WTC11 (cell line): ENCODE measurements at regions not wholly inside any gene's neighbourhood (a gene's known extent, or its start where the extent isn't known, plus 50 kb on each side); places are given as distances from the start of the nearest gene placed in this dataset.

Experiments
- ATAC-seq: fragments of 200-7000 bp; cut with Tn5 transposase; 2 replicates; pipeline ENCODE4 v1.10.0; 2021; ENCODE audit warnings: mild to moderate bottlenecking, moderate library complexity
- CTCF ChIA-PET: fragments of 300-600 bp; sonication (Branson Sonifier 250); formaldehyde crosslinking; loops from one replicate; lab custom pipeline; 2021; ENCODE audit warnings: antibody characterized with exemption; lab: Charles Lee
- POLR2A ChIA-PET: fragments of 350-600 bp; sonication (Branson Sonifier 250); formaldehyde crosslinking; loops from one replicate; lab custom pipeline; 2021; ENCODE audit warnings: antibody characterized with exemption; lab: Charles Lee
- DNase-seq: peaks from one replicate; pipeline ENCODE4 v3.0.0; 2021; ENCODE audit warnings: low spot score
- H3K27ac Mint-ChIP-seq: 2 replicates; pipeline ENCODE4 v1.8.0; 2021; ENCODE audit warnings: mixed read lengths
- H3K27me3 Mint-ChIP-seq: 2 replicates; pipeline ENCODE4 v1.8.0; 2021; ENCODE audit warnings: low read depth, mild to moderate bottlenecking, moderate library complexity, mixed read lengths
- H3K36me3 Mint-ChIP-seq: 2 replicates; pipeline ENCODE4 v1.8.0; 2021; ENCODE audit warnings: mixed read lengths
- H3K4me1 Mint-ChIP-seq: 2 replicates; pipeline ENCODE4 v1.8.0; 2022; ENCODE audit warnings: mixed read lengths
- H3K4me3 Mint-ChIP-seq: 2 replicates; pipeline ENCODE4 v1.8.0; 2021; ENCODE audit warnings: mild to moderate bottlenecking, moderate library complexity, mixed read lengths
- H3K9me3 Mint-ChIP-seq: 2 replicates; pipeline ENCODE4 v1.8.0; 2021; ENCODE audit warnings: mixed read lengths
- ATF1 ChIP-seq: sonication (generic); formaldehyde crosslinking; IDR thresholded peaks from 2 replicates; pipeline ENCODE4 v1.8.1; 2023; ENCODE audit warnings: mild to moderate bottlenecking, moderate library complexity, missing genetic modification reagents
- ELF4 ChIP-seq: sonication (generic); formaldehyde crosslinking; IDR thresholded peaks from 2 replicates; pipeline ENCODE4 v1.8.1; 2022; ENCODE audit warnings: low read depth, mild to moderate bottlenecking, moderate library complexity, missing genetic modification reagents
- ETV6 ChIP-seq: sonication (generic); formaldehyde crosslinking; IDR thresholded peaks from 2 replicates; pipeline ENCODE4 v1.8.1; 2022; ENCODE audit warnings: mild to moderate bottlenecking, missing genetic modification reagents
- JAZF1 ChIP-seq: fragments of 250-450 bp; sonication (Bioruptor Pico); IDR thresholded peaks from 2 replicates; pipeline ENCODE4 v1.9.0; 2021; ENCODE audit warnings: moderate library complexity, mild to moderate bottlenecking, inconsistent platforms
- NFE2L1 ChIP-seq: sonication (generic); formaldehyde crosslinking; IDR thresholded peaks from 2 replicates; pipeline ENCODE4 v1.8.1; 2023; ENCODE audit warnings: missing genetic modification reagents
- NFYB ChIP-seq: sonication (generic); formaldehyde crosslinking; conservative IDR thresholded peaks from 2 replicates; pipeline ENCODE4 v1.8.0; 2022; ENCODE audit warnings: low read depth, missing genetic modification reagents
- NR2C2 ChIP-seq: sonication (generic); formaldehyde crosslinking; IDR thresholded peaks from 2 replicates; pipeline ENCODE4 v1.8.0; 2022; ENCODE audit warnings: mild to moderate bottlenecking, missing genetic modification reagents
- NR3C1 ChIP-seq: sonication (generic); formaldehyde crosslinking; conservative IDR thresholded peaks from 2 replicates; pipeline ENCODE4 v1.8.1; 2023; ENCODE audit warnings: low read depth, mild to moderate bottlenecking, missing genetic modification reagents
- TEAD1 ChIP-seq: sonication (generic); formaldehyde crosslinking; IDR thresholded peaks from 2 replicates; pipeline ENCODE4 v1.8.0; 2022; ENCODE audit warnings: mild to moderate bottlenecking, missing genetic modification reagents
- ZNF416 ChIP-seq: fragments of 250-450 bp; sonication (Bioruptor Pico); IDR thresholded peaks from 2 replicates; pipeline ENCODE4 v1.9.0; 2021; ENCODE audit warnings: mild to moderate bottlenecking, inconsistent platforms
- TF ChIP-seq, protein P1 (sequence below): sonication (generic); formaldehyde crosslinking; IDR thresholded peaks from 2 replicates; pipeline ENCODE4 v1.8.1; 2023; ENCODE audit warnings: mild to moderate bottlenecking, missing genetic modification reagents, moderate library complexity
- TF ChIP-seq, protein P2 (sequence below): sonication (generic); formaldehyde crosslinking; IDR thresholded peaks from 2 replicates; pipeline ENCODE4 v1.8.0; 2022; ENCODE audit warnings: mild to moderate bottlenecking, missing genetic modification reagents
- TF ChIP-seq, protein P3 (sequence below): fragments of 250-450 bp; sonication (Bioruptor Pico); conservative IDR thresholded peaks from 2 replicates; pipeline ENCODE4 v1.9.0; 2021; ENCODE audit warnings: mild to moderate bottlenecking
- TF ChIP-seq, protein P4 (sequence below): fragments of 250-450 bp; sonication (Bioruptor Pico); IDR thresholded peaks from 2 replicates; pipeline ENCODE4 v1.9.0; 2021; ENCODE audit warnings: mild to moderate bottlenecking, borderline replicate concordance
- TF ChIP-seq, protein P5 (sequence below): sonication (generic); formaldehyde crosslinking; conservative IDR thresholded peaks from 2 replicates; pipeline ENCODE4 v1.8.1; 2022; ENCODE audit warnings: mild to moderate bottlenecking, missing genetic modification reagents
- TF ChIP-seq, protein P6 (sequence below): sonication (generic); formaldehyde crosslinking; IDR thresholded peaks from 2 replicates; pipeline ENCODE4 v1.8.1; 2022; ENCODE audit warnings: low read depth, mild to moderate bottlenecking, moderate library complexity, missing genetic modification reagents, borderline replicate concordance
- TF ChIP-seq, protein P7 (sequence below): sonication (generic); formaldehyde crosslinking; IDR thresholded peaks from 2 replicates; pipeline ENCODE4 v1.8.1; 2022; ENCODE audit warnings: mild to moderate bottlenecking, moderate library complexity, missing genetic modification reagents
- TF ChIP-seq, protein P8 (sequence below): sonication (generic); formaldehyde crosslinking; IDR thresholded peaks from 2 replicates; pipeline ENCODE4 v1.8.1; 2022; ENCODE audit warnings: mild to moderate bottlenecking, missing genetic modification reagents, moderate library complexity, borderline replicate concordance

DNA sequence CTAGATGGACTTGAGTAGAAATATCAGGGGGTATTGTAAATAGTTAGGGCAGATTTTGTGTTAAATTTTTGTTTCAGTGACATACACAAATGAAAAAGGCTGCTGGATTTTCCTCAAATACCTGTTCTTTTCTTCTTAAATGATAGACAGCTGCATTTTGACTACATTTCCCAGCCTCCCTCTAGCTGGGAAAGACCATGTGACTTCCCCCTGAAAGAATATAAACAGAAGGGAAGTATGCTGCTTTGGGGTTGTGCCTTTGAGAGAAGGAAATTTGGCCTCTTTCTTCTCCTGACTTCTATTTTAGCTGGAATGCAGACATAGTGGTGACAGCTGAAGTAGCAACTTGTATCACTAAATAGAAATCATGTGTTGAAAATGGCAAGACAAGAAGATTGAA lies 476.1 kb upstream of the SYT1 start:
- Mint-ChIP-seq H3K27ac (no peak overlapping the region), H3K4me1 (peaks cover 1% of the 10 kb centered on the region; the same call in 1 of the 2 replicates), H3K36me3 (no peaks in the 10 kb centered on the region), H3K4me3 (no peak overlapping the region), H3K27me3 (no peaks in the 10 kb centered on the region), H3K9me3 (no peaks in the 10 kb centered on the region)
- ChIA-PET POLR2A (no interaction called here), CTCF (interaction anchor here (1.0 kb wide), 1 partner anchor 174 kb away, joined by 3 read pairs; no protein-coding TSS in a partner anchor)
- ATAC-seq (no peak), DNase-seq (no peak)
- TF ChIP-seq ELF4 (CRISPR knock-in tag) (no peak), NR2C2 (no peak), TEAD1 (CRISPR knock-in tag) (no peak), JAZF1 (CRISPR knock-in tag) (no peak)
- TF ChIP-seq, protein P1, sequence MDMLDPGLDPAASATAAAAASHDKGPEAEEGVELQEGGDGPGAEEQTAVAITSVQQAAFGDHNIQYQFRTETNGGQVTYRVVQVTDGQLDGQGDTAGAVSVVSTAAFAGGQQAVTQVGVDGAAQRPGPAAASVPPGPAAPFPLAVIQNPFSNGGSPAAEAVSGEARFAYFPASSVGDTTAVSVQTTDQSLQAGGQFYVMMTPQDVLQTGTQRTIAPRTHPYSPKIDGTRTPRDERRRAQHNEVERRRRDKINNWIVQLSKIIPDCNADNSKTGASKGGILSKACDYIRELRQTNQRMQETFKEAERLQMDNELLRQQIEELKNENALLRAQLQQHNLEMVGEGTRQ (CRISPR knock-in tag): peak; percentile 83
- TF ChIP-seq, protein P2, sequence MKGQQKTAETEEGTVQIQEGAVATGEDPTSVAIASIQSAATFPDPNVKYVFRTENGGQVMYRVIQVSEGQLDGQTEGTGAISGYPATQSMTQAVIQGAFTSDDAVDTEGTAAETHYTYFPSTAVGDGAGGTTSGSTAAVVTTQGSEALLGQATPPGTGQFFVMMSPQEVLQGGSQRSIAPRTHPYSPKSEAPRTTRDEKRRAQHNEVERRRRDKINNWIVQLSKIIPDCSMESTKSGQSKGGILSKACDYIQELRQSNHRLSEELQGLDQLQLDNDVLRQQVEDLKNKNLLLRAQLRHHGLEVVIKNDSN (CRISPR knock-in tag): peak; percentile 82

DNA sequence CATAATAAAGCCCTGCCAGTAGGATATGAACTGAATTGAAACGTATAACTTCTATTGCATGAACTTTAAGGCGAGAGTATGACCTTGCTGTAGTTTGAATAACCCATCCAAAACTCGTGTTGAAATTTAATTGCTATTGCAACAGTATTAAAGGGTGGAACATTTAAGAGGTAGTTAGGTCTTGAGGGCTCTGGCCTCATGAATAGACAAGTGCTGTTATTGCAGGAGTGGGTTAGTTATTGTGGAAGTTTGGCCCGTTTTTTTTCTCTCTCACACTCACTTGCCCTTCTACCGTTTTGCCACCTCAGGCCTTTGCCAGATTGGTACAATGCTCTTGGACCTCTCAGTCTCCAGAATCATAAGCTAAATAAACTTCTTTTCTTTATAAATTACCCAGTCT lies 473.7 kb upstream of the SYT1 start:
- Mint-ChIP-seq H3K4me3 (no peak overlapping the region), H3K27ac (no peak overlapping the region), H3K36me3 (no peaks in the 10 kb centered on the region), H3K9me3 (no peaks in the 10 kb centered on the region), H3K27me3 (no peaks in the 10 kb centered on the region)
- CTCF ChIA-PET: no interaction called here
- DNase-seq: no peak
- POLR2A ChIA-PET: no interaction called here
- TF ChIP-seq, protein P3, sequence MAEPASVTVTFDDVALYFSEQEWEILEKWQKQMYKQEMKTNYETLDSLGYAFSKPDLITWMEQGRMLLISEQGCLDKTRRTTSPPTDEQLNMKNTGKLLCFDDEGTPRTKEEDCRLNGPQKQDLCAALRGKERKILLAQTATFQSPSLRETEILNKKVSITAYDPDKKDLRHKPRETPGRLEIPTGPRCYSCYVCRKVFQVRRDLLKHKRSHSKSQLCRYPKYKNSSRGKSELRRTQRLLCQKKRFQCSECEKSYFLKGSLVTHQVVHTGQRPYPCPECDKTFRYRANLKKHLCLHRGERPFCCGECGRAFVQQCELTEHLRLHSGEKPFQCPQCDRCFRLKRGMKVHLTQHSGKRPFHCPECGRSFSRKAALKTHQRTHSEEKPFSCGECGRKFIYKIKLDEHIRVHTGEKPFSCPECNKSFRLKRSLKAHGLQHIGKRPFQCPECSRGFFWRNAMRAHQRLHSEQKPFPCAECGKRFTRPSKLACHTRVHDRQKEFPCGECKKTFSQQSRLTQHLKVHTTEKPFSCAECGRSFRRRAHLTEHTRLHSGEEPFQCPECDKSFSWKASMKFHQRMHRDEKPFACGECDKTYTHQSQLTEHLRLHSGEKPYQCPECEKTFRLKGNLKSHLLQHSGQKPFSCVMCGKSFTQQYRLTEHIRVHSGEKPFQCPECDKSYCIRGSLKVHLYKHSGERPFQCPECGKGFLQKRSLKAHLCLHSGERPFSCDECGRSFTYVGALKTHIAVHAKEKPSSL (CRISPR knock-in tag): no peak
- no peak for TF ChIP-seq ZNF416
- TF ChIP-seq NR3C1 (CRISPR knock-in tag): no peak
- TF ChIP-seq NFYB (CRISPR knock-in tag): no peak
- TF ChIP-seq, protein P4, sequence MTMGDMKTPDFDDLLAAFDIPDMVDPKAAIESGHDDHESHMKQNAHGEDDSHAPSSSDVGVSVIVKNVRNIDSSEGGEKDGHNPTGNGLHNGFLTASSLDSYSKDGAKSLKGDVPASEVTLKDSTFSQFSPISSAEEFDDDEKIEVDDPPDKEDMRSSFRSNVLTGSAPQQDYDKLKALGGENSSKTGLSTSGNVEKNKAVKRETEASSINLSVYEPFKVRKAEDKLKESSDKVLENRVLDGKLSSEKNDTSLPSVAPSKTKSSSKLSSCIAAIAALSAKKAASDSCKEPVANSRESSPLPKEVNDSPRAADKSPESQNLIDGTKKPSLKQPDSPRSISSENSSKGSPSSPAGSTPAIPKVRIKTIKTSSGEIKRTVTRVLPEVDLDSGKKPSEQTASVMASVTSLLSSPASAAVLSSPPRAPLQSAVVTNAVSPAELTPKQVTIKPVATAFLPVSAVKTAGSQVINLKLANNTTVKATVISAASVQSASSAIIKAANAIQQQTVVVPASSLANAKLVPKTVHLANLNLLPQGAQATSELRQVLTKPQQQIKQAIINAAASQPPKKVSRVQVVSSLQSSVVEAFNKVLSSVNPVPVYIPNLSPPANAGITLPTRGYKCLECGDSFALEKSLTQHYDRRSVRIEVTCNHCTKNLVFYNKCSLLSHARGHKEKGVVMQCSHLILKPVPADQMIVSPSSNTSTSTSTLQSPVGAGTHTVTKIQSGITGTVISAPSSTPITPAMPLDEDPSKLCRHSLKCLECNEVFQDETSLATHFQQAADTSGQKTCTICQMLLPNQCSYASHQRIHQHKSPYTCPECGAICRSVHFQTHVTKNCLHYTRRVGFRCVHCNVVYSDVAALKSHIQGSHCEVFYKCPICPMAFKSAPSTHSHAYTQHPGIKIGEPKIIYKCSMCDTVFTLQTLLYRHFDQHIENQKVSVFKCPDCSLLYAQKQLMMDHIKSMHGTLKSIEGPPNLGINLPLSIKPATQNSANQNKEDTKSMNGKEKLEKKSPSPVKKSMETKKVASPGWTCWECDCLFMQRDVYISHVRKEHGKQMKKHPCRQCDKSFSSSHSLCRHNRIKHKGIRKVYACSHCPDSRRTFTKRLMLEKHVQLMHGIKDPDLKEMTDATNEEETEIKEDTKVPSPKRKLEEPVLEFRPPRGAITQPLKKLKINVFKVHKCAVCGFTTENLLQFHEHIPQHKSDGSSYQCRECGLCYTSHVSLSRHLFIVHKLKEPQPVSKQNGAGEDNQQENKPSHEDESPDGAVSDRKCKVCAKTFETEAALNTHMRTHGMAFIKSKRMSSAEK (CRISPR knock-in tag): no peak
- TF ChIP-seq, protein P5, sequence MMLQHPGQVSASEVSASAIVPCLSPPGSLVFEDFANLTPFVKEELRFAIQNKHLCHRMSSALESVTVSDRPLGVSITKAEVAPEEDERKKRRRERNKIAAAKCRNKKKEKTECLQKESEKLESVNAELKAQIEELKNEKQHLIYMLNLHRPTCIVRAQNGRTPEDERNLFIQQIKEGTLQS (CRISPR knock-in tag): no peak
- TF ChIP-seq, protein P2 (CRISPR knock-in tag): no peak
- TF ChIP-seq ETV6 (CRISPR knock-in tag): no peak
- TF ChIP-seq ELF4 (CRISPR knock-in tag): no peak
- TF ChIP-seq ATF1 (CRISPR knock-in tag): no peak
- TF ChIP-seq, protein P6, sequence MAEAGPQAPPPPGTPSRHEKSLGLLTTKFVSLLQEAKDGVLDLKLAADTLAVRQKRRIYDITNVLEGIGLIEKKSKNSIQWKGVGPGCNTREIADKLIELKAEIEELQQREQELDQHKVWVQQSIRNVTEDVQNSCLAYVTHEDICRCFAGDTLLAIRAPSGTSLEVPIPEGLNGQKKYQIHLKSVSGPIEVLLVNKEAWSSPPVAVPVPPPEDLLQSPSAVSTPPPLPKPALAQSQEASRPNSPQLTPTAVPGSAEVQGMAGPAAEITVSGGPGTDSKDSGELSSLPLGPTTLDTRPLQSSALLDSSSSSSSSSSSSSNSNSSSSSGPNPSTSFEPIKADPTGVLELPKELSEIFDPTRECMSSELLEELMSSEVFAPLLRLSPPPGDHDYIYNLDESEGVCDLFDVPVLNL (CRISPR knock-in tag): no peak
- TF ChIP-seq NFE2L1 (CRISPR knock-in tag): no peak
- TF ChIP-seq, protein P7, sequence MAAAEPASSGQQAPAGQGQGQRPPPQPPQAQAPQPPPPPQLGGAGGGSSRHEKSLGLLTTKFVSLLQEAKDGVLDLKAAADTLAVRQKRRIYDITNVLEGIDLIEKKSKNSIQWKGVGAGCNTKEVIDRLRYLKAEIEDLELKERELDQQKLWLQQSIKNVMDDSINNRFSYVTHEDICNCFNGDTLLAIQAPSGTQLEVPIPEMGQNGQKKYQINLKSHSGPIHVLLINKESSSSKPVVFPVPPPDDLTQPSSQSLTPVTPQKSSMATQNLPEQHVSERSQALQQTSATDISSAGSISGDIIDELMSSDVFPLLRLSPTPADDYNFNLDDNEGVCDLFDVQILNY (CRISPR knock-in tag): no peak
- TF ChIP-seq, protein P8, sequence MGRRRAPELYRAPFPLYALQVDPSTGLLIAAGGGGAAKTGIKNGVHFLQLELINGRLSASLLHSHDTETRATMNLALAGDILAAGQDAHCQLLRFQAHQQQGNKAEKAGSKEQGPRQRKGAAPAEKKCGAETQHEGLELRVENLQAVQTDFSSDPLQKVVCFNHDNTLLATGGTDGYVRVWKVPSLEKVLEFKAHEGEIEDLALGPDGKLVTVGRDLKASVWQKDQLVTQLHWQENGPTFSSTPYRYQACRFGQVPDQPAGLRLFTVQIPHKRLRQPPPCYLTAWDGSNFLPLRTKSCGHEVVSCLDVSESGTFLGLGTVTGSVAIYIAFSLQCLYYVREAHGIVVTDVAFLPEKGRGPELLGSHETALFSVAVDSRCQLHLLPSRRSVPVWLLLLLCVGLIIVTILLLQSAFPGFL: no peak
- TF ChIP-seq, all 79 proteins: peak for 0
- H3K4me1 Mint-ChIP-seq: peaks cover 5% of the 10 kb centered on the region
- ATAC-seq: no peak
